H1 (cell line): ENCODE measurements at regions not wholly inside any gene's neighbourhood (a gene's known extent, or its start where the extent isn't known, plus 50 kb on each side); places are given as distances from the start of the nearest gene placed in this dataset.

Experiments used
- CREB1 ChIP-seq: IDR thresholded peaks from 2 replicates; pipeline ENCODE4 v1.6.1; 2012; ENCODE audit warnings: inconsistent platforms
- EGR1 ChIP-seq: IDR thresholded peaks from 2 replicates; pipeline ENCODE4 v1.6.1; 2011; ENCODE audit warnings: low read depth, low read length, borderline replicate concordance
- EZH2 ChIP-seq: fragments of 200-600 bp; sonication (generic); IDR thresholded peaks from 2 replicates; pipeline ENCODE4 v1.7.1; 2012; ENCODE audit warnings: low read depth, mild to moderate bottlenecking, moderate library complexity, low read length, inconsistent platforms; ENCODE audit not compliant: severe bottlenecking
- POLR2A ChIP-seq, 2 experiments: IDR thresholded peaks; 1 replicate in 1 of 2; 2 replicates in 1 of 2; pipeline ENCODE4 v1.6.1; 2011; ENCODE audit warnings: low read depth in 2 of 2, low read length in 2 of 2, mild to moderate bottlenecking in 2 of 2; ENCODE audit errors: control extremely low read depth in 1 of 2
- POLR2AphosphoS5 ChIP-seq: IDR thresholded peaks from 2 replicates; pipeline ENCODE4 v1.6.1; 2011; ENCODE audit warnings: low read depth, low read length
- TF ChIP-seq, protein P1 (sequence below), 3 experiments: IDR thresholded peaks; 1 replicate in 2 of 3; 2 replicates in 1 of 3; pipeline versions ENCODE4 v1.5.1 to v1.6.1; 2011; ENCODE audit warnings: low read length in 3 of 3, mild to moderate bottlenecking in 3 of 3, inconsistent platforms in 2 of 3, low read depth in 1 of 3, moderate library complexity in 1 of 3; ENCODE audit not compliant: insufficient read depth in 1 of 3; ENCODE audit errors: control extremely low read depth in 1 of 3

DNA sequence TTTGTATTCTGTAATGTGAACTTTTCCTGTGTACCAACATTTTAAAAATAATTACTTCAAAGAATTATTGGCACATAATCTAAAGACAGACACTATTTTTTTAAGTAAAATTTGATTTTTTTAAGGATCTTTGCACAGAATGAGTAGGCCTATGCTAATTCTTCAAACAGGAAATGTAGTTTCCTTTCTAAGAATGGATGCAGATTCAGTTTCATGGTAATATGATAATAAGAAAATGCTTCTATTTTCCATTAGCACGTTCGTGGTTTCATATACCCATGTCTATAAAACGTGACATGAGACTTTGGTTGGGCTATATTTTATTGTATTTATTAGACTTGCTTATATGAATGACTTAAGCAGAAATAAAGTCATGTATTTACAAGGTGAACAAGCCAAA, 191.8 kb upstream of the RBBP8 start:
- TF ChIP-seq POLR2AphosphoS5 (no peak), EZH2 (no peak), CREB1 (no peak), POLR2A (IDR thresholded peaks at IDR 0.05; ENCODE audit: control extremely low read depth in 1 of 2, low read depth in 2 of 2, low read length in 2 of 2) (no peak), EGR1 (no peak)
- TF ChIP-seq, protein P1, sequence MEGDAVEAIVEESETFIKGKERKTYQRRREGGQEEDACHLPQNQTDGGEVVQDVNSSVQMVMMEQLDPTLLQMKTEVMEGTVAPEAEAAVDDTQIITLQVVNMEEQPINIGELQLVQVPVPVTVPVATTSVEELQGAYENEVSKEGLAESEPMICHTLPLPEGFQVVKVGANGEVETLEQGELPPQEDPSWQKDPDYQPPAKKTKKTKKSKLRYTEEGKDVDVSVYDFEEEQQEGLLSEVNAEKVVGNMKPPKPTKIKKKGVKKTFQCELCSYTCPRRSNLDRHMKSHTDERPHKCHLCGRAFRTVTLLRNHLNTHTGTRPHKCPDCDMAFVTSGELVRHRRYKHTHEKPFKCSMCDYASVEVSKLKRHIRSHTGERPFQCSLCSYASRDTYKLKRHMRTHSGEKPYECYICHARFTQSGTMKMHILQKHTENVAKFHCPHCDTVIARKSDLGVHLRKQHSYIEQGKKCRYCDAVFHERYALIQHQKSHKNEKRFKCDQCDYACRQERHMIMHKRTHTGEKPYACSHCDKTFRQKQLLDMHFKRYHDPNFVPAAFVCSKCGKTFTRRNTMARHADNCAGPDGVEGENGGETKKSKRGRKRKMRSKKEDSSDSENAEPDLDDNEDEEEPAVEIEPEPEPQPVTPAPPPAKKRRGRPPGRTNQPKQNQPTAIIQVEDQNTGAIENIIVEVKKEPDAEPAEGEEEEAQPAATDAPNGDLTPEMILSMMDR (IDR thresholded peaks at IDR 0.05; ENCODE audit: control extremely low read depth in 1 of 3, insufficient read depth in 1 of 3, low read depth in 1 of 3, low read length in 3 of 3), result no peak
